Mesenchymal stem cell (in vitro differentiated cells and primary cell): ENCODE measurements at regions not wholly inside any gene's neighbourhood (a gene's known extent, or its start where the extent isn't known, plus 50 kb on each side); places are given as distances from the start of the nearest gene placed in this dataset.

Experiments used
- DNase-seq: peaks from one replicate; pipeline ENCODE4 v3.0.0-alpha.2; 2013
- H2AFZ ChIP-seq: one replicate; pipeline ENCODE4 v1.6.1; 2013; ENCODE audit warnings: low read depth, mild to moderate bottlenecking, control low read depth, inconsistent platforms, low read length, moderate library complexity
- H2AK5ac ChIP-seq: 2 replicates; pipeline ENCODE4 v1.6.1; 2013; ENCODE audit warnings: low read length, moderate library complexity, mild to moderate bottlenecking, inconsistent platforms; ENCODE audit not compliant: severe bottlenecking
- H2BK120ac ChIP-seq: one replicate; pipeline ENCODE4 v1.6.1; 2013; ENCODE audit warnings: low read depth, mild to moderate bottlenecking, inconsistent platforms, low read length, moderate library complexity
- H2BK12ac ChIP-seq, 2 experiments: one replicate each; pipeline ENCODE4 v1.6.1; 2013; ENCODE audit warnings: inconsistent platforms in 2 of 2, low read length in 2 of 2, mild to moderate bottlenecking in 2 of 2, moderate library complexity in 2 of 2, control low read depth in 1 of 2
- H2BK15ac ChIP-seq: one replicate; pipeline ENCODE4 v1.6.1; 2013; ENCODE audit warnings: mild to moderate bottlenecking, low read depth, inconsistent platforms; ENCODE audit not compliant: poor library complexity, severe bottlenecking
- H2BK5ac ChIP-seq: 2 replicates; pipeline ENCODE4 v1.6.1; 2013; ENCODE audit warnings: low read depth, mild to moderate bottlenecking, low read length, control low read depth, inconsistent platforms; ENCODE audit not compliant: poor library complexity, severe bottlenecking
- H3K14ac ChIP-seq, 2 experiments: one replicate each; pipeline ENCODE4 v1.6.1; 2013; ENCODE audit warnings: inconsistent platforms in 2 of 2, low read length in 2 of 2, control low read depth in 1 of 2, mild to moderate bottlenecking in 1 of 2, moderate library complexity in 1 of 2
- H3K18ac ChIP-seq, 2 experiments: one replicate each; pipeline ENCODE4 v1.6.1; 2013; ENCODE audit warnings: inconsistent platforms in 2 of 2, low read length in 2 of 2, control low read depth in 1 of 2, low read depth in 1 of 2, mild to moderate bottlenecking in 1 of 2
- H3K23ac ChIP-seq, 2 experiments: one replicate each; pipeline ENCODE4 v1.6.1; 2013; ENCODE audit warnings: inconsistent platforms in 2 of 2, low read length in 2 of 2, mild to moderate bottlenecking in 2 of 2, moderate library complexity in 2 of 2, control low read depth in 1 of 2
- H3K27ac ChIP-seq: 2 replicates; pipeline ENCODE4 v1.5.1; 2013; ENCODE audit warnings: mild to moderate bottlenecking, moderate library complexity, low read length, control low read depth, inconsistent platforms; ENCODE audit not compliant: poor library complexity, severe bottlenecking
- H3K27me3 ChIP-seq, 2 experiments: 2 replicates each; pipeline versions ENCODE4 v1.6.1 to v1.7.0; 2013; ENCODE audit warnings: low read length in 2 of 2, mild to moderate bottlenecking in 2 of 2, moderate library complexity in 2 of 2, control low read depth in 1 of 2, inconsistent platforms in 1 of 2; ENCODE audit not compliant: control insufficient read depth in 1 of 2, insufficient read depth in 1 of 2
- H3K36me3 ChIP-seq, 2 experiments: 2 replicates each; pipeline versions ENCODE4 v1.6.1 to v1.7.0; 2013; ENCODE audit warnings: low read length in 2 of 2, control low read depth in 1 of 2, inconsistent platforms in 1 of 2, low read depth in 1 of 2, mild to moderate bottlenecking in 1 of 2; ENCODE audit not compliant: insufficient read depth in 2 of 2, control insufficient read depth in 1 of 2
- H3K4ac ChIP-seq, 2 experiments: one replicate each; pipeline ENCODE4 v1.6.1; 2013; ENCODE audit warnings: inconsistent platforms in 2 of 2, low read length in 2 of 2, mild to moderate bottlenecking in 2 of 2, moderate library complexity in 2 of 2, control low read depth in 1 of 2, low read depth in 1 of 2
- H3K4me1 ChIP-seq: 2 replicates; pipeline ENCODE4 v1.6.1; 2013; ENCODE audit warnings: low read depth, low read length, control low read depth; ENCODE audit not compliant: control insufficient read depth, insufficient read depth
- H3K4me2 ChIP-seq: 2 replicates; pipeline ENCODE4 v1.6.1; 2013; ENCODE audit warnings: low read length, mild to moderate bottlenecking, inconsistent platforms; ENCODE audit not compliant: poor library complexity, severe bottlenecking
- H3K4me3 ChIP-seq, 2 experiments: 2 replicates each; pipeline versions ENCODE4 v1.5.1 to v1.7.0; 2013; ENCODE audit warnings: low read length in 2 of 2, mild to moderate bottlenecking in 2 of 2, control low read depth in 1 of 2, low read depth in 1 of 2; ENCODE audit not compliant: insufficient read depth in 1 of 2
- H3K79me1 ChIP-seq: replicated peaks from 2 replicates; pipeline ENCODE4 v1.6.1; 2013; ENCODE audit warnings: mild to moderate bottlenecking, control low read depth, low read length, inconsistent platforms; ENCODE audit not compliant: poor library complexity, severe bottlenecking
- H3K9ac ChIP-seq: 2 replicates; pipeline ENCODE4 v1.7.0; 2013; ENCODE audit warnings: mild to moderate bottlenecking, low read length, moderate library complexity
- H3K9me3 ChIP-seq: 2 replicates; pipeline ENCODE4 v1.7.0; 2013; ENCODE audit warnings: mild to moderate bottlenecking, low read length; ENCODE audit not compliant: control insufficient read depth
- H4K8ac ChIP-seq: one replicate; pipeline ENCODE4 v1.6.1; 2013; ENCODE audit warnings: inconsistent platforms, mild to moderate bottlenecking, low read length, moderate library complexity
- H4K91ac ChIP-seq: one replicate; pipeline ENCODE4 v1.6.1; 2013; ENCODE audit warnings: mild to moderate bottlenecking, low read length, inconsistent platforms
- WGBS: methylation state at CpG from one replicate; pipeline ENCODE4 v1.1.7; 2013; ENCODE audit warnings: mixed read lengths; 5-methylcytosine and 5-hydroxymethylcytosine counted together

- no peak overlapping the region for H2AK5ac ChIP-seq
Observed at GRCh38 chr9:12930906-12931305, 156.1 kb downstream of the LURAP1L start.

GRCh38 chr9:12933957-12934356 is 159.1 kb downstream of the LURAP1L start:
- Histone ChIP-seq H4K8ac (no peak overlapping the region), H2BK12ac (no peak overlapping the region), H3K18ac (no peak overlapping the region), H2BK120ac (no peak overlapping the region), H3K4me3 (no peak overlapping the region), H2BK5ac (no peak overlapping the region), H2AK5ac (no peak overlapping the region), H4K91ac (no peak overlapping the region), H3K23ac (no peak overlapping the region), H3K14ac (no peak overlapping the region), H3K4ac (no peak overlapping the region), H3K4me1 (peaks cover 2% of the 10 kb centered on the region), H2BK15ac (no peak overlapping the region), H3K79me1 (no peaks in the 10 kb centered on the region), H3K27ac (no peak overlapping the region), H3K9ac (no peak overlapping the region), H3K9me3 (no peaks in the 10 kb centered on the region), H2AFZ (peak overlapping the region; percentile 71), H3K4me2 (no peak overlapping the region), H3K27me3 (no peaks in the 10 kb centered on the region), H3K36me3 (no peaks in the 10 kb centered on the region)
- WGBS, result 32% methylated on average over 2 of the region's 2 CpGs
- peak; percentile 23 for DNase-seq

More at GRCh38 chr9:12930906-12931305, 156.1 kb downstream of the LURAP1L start:
- Histone ChIP-seq H3K4me1 (peaks cover 2% of the 10 kb centered on the region), H2BK120ac (no peak overlapping the region), H3K23ac (no peak overlapping the region), H2BK5ac (no peak overlapping the region), H3K9me3 (no peaks in the 10 kb centered on the region), H3K36me3 (no peaks in the 10 kb centered on the region), H3K9ac (no peak overlapping the region), H3K4me2 (no peak overlapping the region), H4K91ac (no peak overlapping the region), H4K8ac (peak overlapping the region; percentile 23), H3K79me1 (no peaks in the 10 kb centered on the region), H3K14ac (peak overlapping the region in 1 of 2 experiments; percentile 26), H3K18ac (peak overlapping the region; percentile 5 to 30), H3K27me3 (no peaks in the 10 kb centered on the region), H2BK12ac (peak overlapping the region in 1 of 2 experiments; percentile 79), H2BK15ac (no peak overlapping the region), H3K4ac (peak overlapping the region in 1 of 2 experiments; percentile 59), H3K27ac (no peak overlapping the region), H2AFZ (no peak overlapping the region), H3K4me3 (no peak overlapping the region)
- WGBS, result 15% methylated on average over 4 of the region's 4 CpGs
- peak; percentile 10 for DNase-seq

DNA sequence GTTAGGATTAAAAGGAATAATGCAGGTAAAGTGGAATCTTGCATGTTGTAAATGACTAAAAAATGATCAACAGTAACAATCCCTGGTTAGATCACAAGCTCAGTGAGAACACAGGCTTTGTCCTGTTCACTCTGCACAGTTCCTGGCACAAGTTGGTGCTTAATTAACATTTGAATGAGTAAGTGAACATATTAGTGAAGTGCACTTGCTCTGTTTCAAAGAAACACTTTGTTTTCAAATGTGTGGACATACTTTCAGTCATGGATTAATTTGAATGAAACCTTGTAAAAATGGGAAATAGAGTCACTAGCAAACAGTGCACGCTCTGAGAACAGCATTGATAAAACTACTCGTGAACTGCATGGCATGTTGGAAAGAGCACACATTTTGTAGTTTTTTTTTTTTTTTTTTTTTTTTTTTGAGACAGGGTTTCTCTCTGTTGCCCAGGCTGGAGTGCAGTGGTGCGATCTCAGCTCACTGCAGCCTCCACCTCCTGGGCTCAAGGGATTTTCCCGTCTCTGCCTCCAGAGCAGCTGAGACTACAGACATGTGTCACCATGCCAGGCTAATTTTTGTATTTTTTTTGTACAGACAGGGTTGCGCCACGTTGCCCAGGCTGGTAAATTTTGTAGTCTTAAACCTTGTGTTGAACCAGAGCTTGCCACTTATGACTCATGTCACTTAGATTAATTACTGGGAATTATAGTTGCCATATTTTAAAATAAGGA is 159.9 kb downstream of the LURAP1L start:
- no peak overlapping the region for H2BK12ac ChIP-seq
- DNase-seq, result peak; percentile 18
- no peaks in the 10 kb centered on the region for H3K79me1 ChIP-seq
- WGBS, result 98% methylated on average over 6 of the region's 6 CpGs
- H3K4me1 ChIP-seq, result peaks cover 2% of the 10 kb centered on the region
- no peak overlapping the region for H2BK120ac ChIP-seq
- H2AK5ac ChIP-seq, result no peak overlapping the region
- no peaks in the 10 kb centered on the region for H3K36me3 ChIP-seq
- no peaks in the 10 kb centered on the region for H3K9me3 ChIP-seq
- no peaks in the 10 kb centered on the region for H3K27me3 ChIP-seq
- no peak overlapping the region for H3K4ac ChIP-seq
- no peak overlapping the region for H3K4me2 ChIP-seq
- no peak overlapping the region for H4K8ac ChIP-seq
- H2BK5ac ChIP-seq, result no peak overlapping the region
- H3K18ac ChIP-seq, result no peak overlapping the region
- H3K14ac ChIP-seq, result no peak overlapping the region
- no peak overlapping the region for H4K91ac ChIP-seq
- no peak overlapping the region for H2BK15ac ChIP-seq
- no peak overlapping the region for H2AFZ ChIP-seq
- H3K27ac ChIP-seq, result no peak overlapping the region
- no peak overlapping the region for H3K9ac ChIP-seq
- H3K4me3 ChIP-seq, result no peak overlapping the region
- H3K23ac ChIP-seq, result no peak overlapping the region

- no peak overlapping the region for H2BK15ac ChIP-seq
- H3K9ac ChIP-seq, result peak overlapping the region; percentile 30
- H3K4me3 ChIP-seq, result no peak overlapping the region
- DNase-seq, result peak; percentile 32
- H4K8ac ChIP-seq, result no peak overlapping the region
- H3K4me2 ChIP-seq, result no peak overlapping the region
- no peaks in the 10 kb centered on the region for H3K79me1 ChIP-seq
- H3K14ac ChIP-seq, result no peak overlapping the region
- H3K27me3 ChIP-seq, result no peaks in the 10 kb centered on the region
- no peaks in the 10 kb centered on the region for H3K9me3 ChIP-seq
- H3K27ac ChIP-seq, result no peak overlapping the region
- H3K18ac ChIP-seq, result no peak overlapping the region
- no peak overlapping the region for H4K91ac ChIP-seq
- H2BK12ac ChIP-seq, result no peak overlapping the region
- WGBS, result 89% methylated on average over 2 of the region's 2 CpGs
- peaks cover 2% of the 10 kb centered on the region for H3K4me1 ChIP-seq
- H2AK5ac ChIP-seq, result no peak overlapping the region
- no peaks in the 10 kb centered on the region for H3K36me3 ChIP-seq
- no peak overlapping the region for H3K4ac ChIP-seq
- no peak overlapping the region for H2BK5ac ChIP-seq
- H3K23ac ChIP-seq, result no peak overlapping the region
- no peak overlapping the region for H2AFZ ChIP-seq
- no peak overlapping the region for H2BK120ac ChIP-seq
Observed at GRCh38 chr9:12935714-12936113, 160.9 kb downstream of the LURAP1L start.
